DOHH2 (cell line): ENCODE measurements at regions not wholly inside any gene's neighbourhood (a gene's known extent, or its start where the extent isn't known, plus 50 kb on each side); places are given as distances from the start of the nearest gene placed in this dataset.

ENCODE experiments used
- EZH2phosphoT487 ChIP-seq: fragments of 200-600 bp; sonication (generic); IDR thresholded peaks from 2 replicates; pipeline ENCODE4 v1.6.1; 2017; ENCODE audit warnings: borderline replicate concordance, mild to moderate bottlenecking, antibody characterized with exemption, low read length, moderate library complexity, mixed read lengths
- TF ChIP-seq, protein P1 (sequence below): fragments of 200-600 bp; sonication (generic); IDR thresholded peaks from one replicate; pipeline ENCODE4 v1.5.1; 2014; ENCODE audit warnings: antibody characterized with exemption, mild to moderate bottlenecking, low read depth, low read length; ENCODE audit not compliant: poor library complexity, severe bottlenecking

DNA sequence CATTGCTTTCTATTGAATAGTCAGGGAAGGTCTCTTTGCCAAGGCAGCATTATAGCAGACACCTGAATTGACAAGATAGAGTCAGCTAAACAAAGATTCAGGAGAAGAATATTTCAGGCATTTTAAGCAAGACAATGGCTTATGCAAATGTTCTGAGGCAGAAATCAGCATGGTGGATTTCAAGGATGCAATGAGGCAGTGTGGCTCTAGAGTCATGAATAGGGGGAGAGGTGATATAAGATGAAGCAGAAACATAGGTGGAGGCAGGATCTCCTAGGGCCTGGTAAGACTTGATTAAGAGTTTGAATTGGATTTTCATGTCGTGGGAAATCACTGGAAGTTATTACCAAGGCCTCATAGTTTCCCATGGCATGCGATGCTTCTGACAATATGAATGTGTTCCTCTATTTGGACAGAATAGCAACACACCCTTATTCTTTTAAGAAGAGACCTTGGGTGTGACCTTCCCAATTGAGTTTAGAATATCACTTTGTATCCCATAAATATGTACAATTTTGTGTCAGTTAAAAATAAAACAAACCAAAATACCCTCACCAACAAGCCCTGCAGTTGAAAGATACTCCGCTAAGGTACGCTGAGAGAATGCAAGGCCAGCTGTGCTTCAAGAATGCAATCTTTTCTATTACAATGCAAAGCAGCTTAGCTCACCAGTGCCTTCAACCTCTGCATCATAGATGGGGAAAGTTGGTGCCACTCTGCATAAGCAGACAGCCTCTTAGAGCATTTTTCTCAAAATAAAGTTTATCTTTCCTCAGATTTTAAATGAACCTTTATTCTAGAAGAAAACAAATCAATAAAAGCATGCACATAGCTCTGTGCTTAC is 139.6 kb upstream of the SALL1 start:
- no peak for TF ChIP-seq EZH2phosphoT487
- TF ChIP-seq, protein P1, sequence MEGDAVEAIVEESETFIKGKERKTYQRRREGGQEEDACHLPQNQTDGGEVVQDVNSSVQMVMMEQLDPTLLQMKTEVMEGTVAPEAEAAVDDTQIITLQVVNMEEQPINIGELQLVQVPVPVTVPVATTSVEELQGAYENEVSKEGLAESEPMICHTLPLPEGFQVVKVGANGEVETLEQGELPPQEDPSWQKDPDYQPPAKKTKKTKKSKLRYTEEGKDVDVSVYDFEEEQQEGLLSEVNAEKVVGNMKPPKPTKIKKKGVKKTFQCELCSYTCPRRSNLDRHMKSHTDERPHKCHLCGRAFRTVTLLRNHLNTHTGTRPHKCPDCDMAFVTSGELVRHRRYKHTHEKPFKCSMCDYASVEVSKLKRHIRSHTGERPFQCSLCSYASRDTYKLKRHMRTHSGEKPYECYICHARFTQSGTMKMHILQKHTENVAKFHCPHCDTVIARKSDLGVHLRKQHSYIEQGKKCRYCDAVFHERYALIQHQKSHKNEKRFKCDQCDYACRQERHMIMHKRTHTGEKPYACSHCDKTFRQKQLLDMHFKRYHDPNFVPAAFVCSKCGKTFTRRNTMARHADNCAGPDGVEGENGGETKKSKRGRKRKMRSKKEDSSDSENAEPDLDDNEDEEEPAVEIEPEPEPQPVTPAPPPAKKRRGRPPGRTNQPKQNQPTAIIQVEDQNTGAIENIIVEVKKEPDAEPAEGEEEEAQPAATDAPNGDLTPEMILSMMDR: no peak
